ENCODE measurements at regions not wholly inside any gene's neighbourhood (a gene's known extent, or its start where the extent isn't known, plus 50 kb on each side); places are given as distances from the start of the nearest gene placed in this dataset.

GRCh38 chr12:131333136-131333535 is 377.8 kb upstream of the SFSWAP start:
- no peak overlapping the region for H3K4me2 ChIP-seq (ENCODE audit: insufficient read depth, low read length)
- no peak overlapping the region for H3K27ac ChIP-seq (ENCODE audit: extremely low read depth, low read depth, low read length)
- intact Hi-C loops (cut with micrococcal nuclease) = no loop called here
- DNase-seq (ENCODE audit: extremely low read depth in 1 of 4, low spot score in 3 of 4) (no peak), ATAC-seq (no peak), FAIRE-seq (no peak)
- no peak overlapping the region for H3K9ac ChIP-seq (ENCODE audit: insufficient read depth in 1 of 2, low read depth in 2 of 2, low read length in 2 of 2)
- ChIA-PET POLR2A (no interaction called here), CTCF (ENCODE audit: low intra/inter-chr PET ratio) (no interaction called here)
- BruUV-seq (replicated peaks) = no TSS peak
- no peaks in the 10 kb centered on the region for H3K9me1 ChIP-seq (ENCODE audit: control insufficient read depth, insufficient read depth, low read length)
- WGBS (ENCODE audit: insufficient coverage, low coverage, missing lambda C conversion rate) = 21% methylated on average over 9 of the region's 12 CpGs
- no peaks in the 10 kb centered on the region for H3K79me2 ChIP-seq (ENCODE audit: control insufficient read depth, insufficient read depth, low read length)
- peaks cover 0 to 2% of the 10 kb centered on the region in 2 experiments; a peak in 1 of 5 replicates for H3K4me1 ChIP-seq (replicated peaks in 1 of 2; ENCODE audit: control insufficient read depth in 2 of 2, insufficient read depth in 2 of 2, low read length in 2 of 2)
- in situ Hi-C loops (cut with MboI) = loop anchor here (5.0 kb wide), 1 partner anchor 294 kb away; no protein-coding TSS in a partner anchor
- no peaks in the 10 kb centered on the region for H3K9me3 ChIP-seq (replicated peaks; ENCODE audit: control insufficient read depth, insufficient read depth, low read depth, low read length)
- H3K36me3 ChIP-seq (ENCODE audit: control insufficient read depth, insufficient read depth, low read length) = no peaks in the 10 kb centered on the region
- no peaks in the 10 kb centered on the region for H4K20me1 ChIP-seq (replicated peaks; ENCODE audit: control insufficient read depth, insufficient read depth, low read length)
- H2AFZ ChIP-seq (ENCODE audit: low read depth, low read length) = no peak overlapping the region
- H3K4me3 ChIP-seq = no peak overlapping the region
- H3K27me3 ChIP-seq (ENCODE audit: control insufficient read depth in 2 of 2, insufficient read depth in 2 of 2, low read length in 2 of 2) = peaks cover 0 to 5% of the 10 kb centered on the region in 2 experiments; a peak in 2 of 5 replicates
- TF ChIP-seq NR0B1 (IDR thresholded peaks at IDR 0.05; ENCODE audit: partially characterized antibody) (no peak), AFF4 (CRISPR knock-in tag; IDR thresholded peaks at IDR 0.05) (no peak), ZFP1 (CRISPR knock-in tag; IDR thresholded peaks at IDR 0.05) (no peak), CLOCK (CRISPR knock-in tag; IDR thresholded peaks at IDR 0.05; ENCODE audit: borderline replicate concordance) (no peak), STAT6 (CRISPR knock-in tag; IDR thresholded peaks at IDR 0.05) (no peak), PML (IDR thresholded peaks at IDR 0.05; ENCODE audit: low read length) (no peak), PHF8 (IDR thresholded peaks at IDR 0.05; ENCODE audit: borderline replicate concordance, low read length) (no peak), RNF219 (CRISPR knock-in tag; IDR thresholded peaks at IDR 0.05) (no peak), HEY1 (CRISPR knock-in tag; IDR thresholded peaks at IDR 0.05; ENCODE audit: borderline replicate concordance) (no peak)
